Mesenchymal stem cell (in vitro differentiated cells and primary cell): ENCODE measurements at regions not wholly inside any gene's neighbourhood (a gene's known extent, or its start where the extent isn't known, plus 50 kb on each side); places are given as distances from the start of the nearest gene placed in this dataset.
"Not testable (repeated sequence)": the region's sequence is repeated elsewhere in the genome, so short reads cannot be mapped to it uniquely, and the experiment has no call there.

Experiments used
- DNase-seq: peaks from one replicate; pipeline ENCODE4 v3.0.0-alpha.2; 2013
- H2AFZ ChIP-seq: one replicate; pipeline ENCODE4 v1.6.1; 2013; ENCODE audit warnings: low read depth, mild to moderate bottlenecking, control low read depth, inconsistent platforms, low read length, moderate library complexity
- H2AK5ac ChIP-seq: 2 replicates; pipeline ENCODE4 v1.6.1; 2013; ENCODE audit warnings: low read length, moderate library complexity, mild to moderate bottlenecking, inconsistent platforms; ENCODE audit not compliant: severe bottlenecking
- H2BK120ac ChIP-seq: one replicate; pipeline ENCODE4 v1.6.1; 2013; ENCODE audit warnings: low read depth, mild to moderate bottlenecking, inconsistent platforms, low read length, moderate library complexity
- H2BK12ac ChIP-seq, 2 experiments: one replicate each; pipeline ENCODE4 v1.6.1; 2013; ENCODE audit warnings: inconsistent platforms in 2 of 2, low read length in 2 of 2, mild to moderate bottlenecking in 2 of 2, moderate library complexity in 2 of 2, control low read depth in 1 of 2
- H2BK15ac ChIP-seq: one replicate; pipeline ENCODE4 v1.6.1; 2013; ENCODE audit warnings: mild to moderate bottlenecking, low read depth, inconsistent platforms; ENCODE audit not compliant: poor library complexity, severe bottlenecking
- H2BK5ac ChIP-seq: 2 replicates; pipeline ENCODE4 v1.6.1; 2013; ENCODE audit warnings: low read depth, mild to moderate bottlenecking, low read length, control low read depth, inconsistent platforms; ENCODE audit not compliant: poor library complexity, severe bottlenecking
- H3K14ac ChIP-seq, 2 experiments: one replicate each; pipeline ENCODE4 v1.6.1; 2013; ENCODE audit warnings: inconsistent platforms in 2 of 2, low read length in 2 of 2, control low read depth in 1 of 2, mild to moderate bottlenecking in 1 of 2, moderate library complexity in 1 of 2
- H3K18ac ChIP-seq, 2 experiments: one replicate each; pipeline ENCODE4 v1.6.1; 2013; ENCODE audit warnings: inconsistent platforms in 2 of 2, low read length in 2 of 2, control low read depth in 1 of 2, low read depth in 1 of 2, mild to moderate bottlenecking in 1 of 2
- H3K23ac ChIP-seq, 2 experiments: one replicate each; pipeline ENCODE4 v1.6.1; 2013; ENCODE audit warnings: inconsistent platforms in 2 of 2, low read length in 2 of 2, mild to moderate bottlenecking in 2 of 2, moderate library complexity in 2 of 2, control low read depth in 1 of 2
- H3K27ac ChIP-seq: 2 replicates; pipeline ENCODE4 v1.5.1; 2013; ENCODE audit warnings: mild to moderate bottlenecking, moderate library complexity, low read length, control low read depth, inconsistent platforms; ENCODE audit not compliant: poor library complexity, severe bottlenecking
- H3K27me3 ChIP-seq, 2 experiments: 2 replicates each; pipeline versions ENCODE4 v1.6.1 to v1.7.0; 2013; ENCODE audit warnings: low read length in 2 of 2, mild to moderate bottlenecking in 2 of 2, moderate library complexity in 2 of 2, control low read depth in 1 of 2, inconsistent platforms in 1 of 2; ENCODE audit not compliant: control insufficient read depth in 1 of 2, insufficient read depth in 1 of 2
- H3K36me3 ChIP-seq, 2 experiments: 2 replicates each; pipeline versions ENCODE4 v1.6.1 to v1.7.0; 2013; ENCODE audit warnings: low read length in 2 of 2, control low read depth in 1 of 2, inconsistent platforms in 1 of 2, low read depth in 1 of 2, mild to moderate bottlenecking in 1 of 2; ENCODE audit not compliant: insufficient read depth in 2 of 2, control insufficient read depth in 1 of 2
- H3K4ac ChIP-seq, 2 experiments: one replicate each; pipeline ENCODE4 v1.6.1; 2013; ENCODE audit warnings: inconsistent platforms in 2 of 2, low read length in 2 of 2, mild to moderate bottlenecking in 2 of 2, moderate library complexity in 2 of 2, control low read depth in 1 of 2, low read depth in 1 of 2
- H3K4me1 ChIP-seq: 2 replicates; pipeline ENCODE4 v1.6.1; 2013; ENCODE audit warnings: low read depth, low read length, control low read depth; ENCODE audit not compliant: control insufficient read depth, insufficient read depth
- H3K4me2 ChIP-seq: 2 replicates; pipeline ENCODE4 v1.6.1; 2013; ENCODE audit warnings: low read length, mild to moderate bottlenecking, inconsistent platforms; ENCODE audit not compliant: poor library complexity, severe bottlenecking
- H3K4me3 ChIP-seq, 2 experiments: 2 replicates each; pipeline versions ENCODE4 v1.5.1 to v1.7.0; 2013; ENCODE audit warnings: low read length in 2 of 2, mild to moderate bottlenecking in 2 of 2, control low read depth in 1 of 2, low read depth in 1 of 2; ENCODE audit not compliant: insufficient read depth in 1 of 2
- H3K79me1 ChIP-seq: replicated peaks from 2 replicates; pipeline ENCODE4 v1.6.1; 2013; ENCODE audit warnings: mild to moderate bottlenecking, control low read depth, low read length, inconsistent platforms; ENCODE audit not compliant: poor library complexity, severe bottlenecking
- H3K9ac ChIP-seq: 2 replicates; pipeline ENCODE4 v1.7.0; 2013; ENCODE audit warnings: mild to moderate bottlenecking, low read length, moderate library complexity
- H3K9me3 ChIP-seq: 2 replicates; pipeline ENCODE4 v1.7.0; 2013; ENCODE audit warnings: mild to moderate bottlenecking, low read length; ENCODE audit not compliant: control insufficient read depth
- H4K8ac ChIP-seq: one replicate; pipeline ENCODE4 v1.6.1; 2013; ENCODE audit warnings: inconsistent platforms, mild to moderate bottlenecking, low read length, moderate library complexity
- H4K91ac ChIP-seq: one replicate; pipeline ENCODE4 v1.6.1; 2013; ENCODE audit warnings: mild to moderate bottlenecking, low read length, inconsistent platforms
- WGBS: methylation state at CpG from one replicate; pipeline ENCODE4 v1.1.7; 2013; ENCODE audit warnings: mixed read lengths; 5-methylcytosine and 5-hydroxymethylcytosine counted together

DNA sequence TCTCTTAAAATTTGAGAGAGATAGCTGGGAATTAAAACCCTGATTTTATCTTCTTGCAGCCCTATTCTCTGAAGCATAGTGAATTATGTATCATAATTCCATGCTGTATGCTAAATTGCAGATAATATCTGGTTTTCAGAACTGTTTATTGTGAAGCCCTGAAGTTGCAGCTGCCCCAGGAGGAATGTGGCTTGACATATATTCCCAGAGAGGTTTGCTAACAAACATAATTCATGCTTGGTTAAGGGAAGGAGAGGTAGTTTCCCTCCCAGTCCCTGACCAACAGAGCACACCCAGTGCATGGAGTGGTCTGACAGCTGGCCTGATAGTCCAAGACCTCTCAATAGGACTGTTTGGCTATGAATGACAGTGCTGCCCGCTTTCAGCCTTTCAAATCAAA, 500.6 kb upstream of the MIR17HG start:
- H2BK15ac ChIP-seq: no peak overlapping the region
- DNase-seq: no peak
- no peak overlapping the region for H3K27ac ChIP-seq
- H2BK12ac ChIP-seq: no peak overlapping the region
- no peak overlapping the region for H3K23ac ChIP-seq
- H3K27me3 ChIP-seq: no peaks in the 10 kb centered on the region
- H4K91ac ChIP-seq: no peak overlapping the region
- WGBS: 71% methylated on average over 1 of the region's 1 CpG
- H3K14ac ChIP-seq: no peak overlapping the region
- H3K4me2 ChIP-seq: no peak overlapping the region
- no peak overlapping the region for H3K9ac ChIP-seq
- H3K9me3 ChIP-seq: no peaks in the 10 kb centered on the region
- no peaks in the 10 kb centered on the region for H3K4me1 ChIP-seq
- no peak overlapping the region for H3K4ac ChIP-seq
- H2AFZ ChIP-seq: no peak overlapping the region
- H3K4me3 ChIP-seq: no peak overlapping the region
- no peaks in the 10 kb centered on the region for H3K79me1 ChIP-seq
- H4K8ac ChIP-seq: no peak overlapping the region
- H2BK5ac ChIP-seq: no peak overlapping the region
- no peak overlapping the region for H2AK5ac ChIP-seq
- no peaks in the 10 kb centered on the region for H3K36me3 ChIP-seq
- H3K18ac ChIP-seq: no peak overlapping the region
- H2BK120ac ChIP-seq: no peak overlapping the region

- H3K23ac ChIP-seq, H2AFZ ChIP-seq, DNase-seq, H2BK5ac ChIP-seq, H3K79me1 ChIP-seq, H4K8ac ChIP-seq, H2BK120ac ChIP-seq, H3K4me2 ChIP-seq, H3K4me3 ChIP-seq, H3K9me3 ChIP-seq, H2AK5ac ChIP-seq, H3K36me3 ChIP-seq, H3K4ac ChIP-seq, H3K4me1 ChIP-seq, H3K27me3 ChIP-seq, H3K27ac ChIP-seq, H2BK12ac ChIP-seq, H3K18ac ChIP-seq, H3K14ac ChIP-seq, H2BK15ac ChIP-seq, H4K91ac ChIP-seq, H3K9ac ChIP-seq: not testable (repeated sequence)
- WGBS: 87% methylated on average over 10 of the region's 10 CpGs
These were observed 493.8 kb upstream of the MIR17HG start for GRCh38 chr13:90853666-90854065.

- no peak for DNase-seq
- H3K23ac ChIP-seq: no peak overlapping the region
- no peaks in the 10 kb centered on the region for H3K79me1 ChIP-seq
- no peak overlapping the region for H3K9ac ChIP-seq
- H2AFZ ChIP-seq: no peak overlapping the region
- no peak overlapping the region for H4K91ac ChIP-seq
- no peak overlapping the region for H2BK120ac ChIP-seq
- no peak overlapping the region for H4K8ac ChIP-seq
- H2BK12ac ChIP-seq: no peak overlapping the region
- H3K4ac ChIP-seq: no peak overlapping the region
- H3K4me1 ChIP-seq: no peaks in the 10 kb centered on the region
- no peak overlapping the region for H3K18ac ChIP-seq
- H2BK15ac ChIP-seq: no peak overlapping the region
- no peak overlapping the region for H2AK5ac ChIP-seq
- WGBS: no CpG with 5 or more reads among the region's 1 CpG
- H3K27me3 ChIP-seq: no peaks in the 10 kb centered on the region
- H3K9me3 ChIP-seq: no peaks in the 10 kb centered on the region
- no peak overlapping the region for H3K14ac ChIP-seq
- no peak overlapping the region for H3K4me3 ChIP-seq
- H3K4me2 ChIP-seq: no peak overlapping the region
- H3K36me3 ChIP-seq: no peaks in the 10 kb centered on the region
- no peak overlapping the region for H3K27ac ChIP-seq
- no peak overlapping the region for H2BK5ac ChIP-seq
These were observed 489.6 kb upstream of the MIR17HG start for GRCh38 chr13:90857921-90858320.

GRCh38 chr13:90866006-90866405, 481.5 kb upstream of the MIR17HG start:
- Histone ChIP-seq H3K4me2 (no peak overlapping the region), H3K27ac (no peak overlapping the region), H3K36me3 (no peaks in the 10 kb centered on the region), H3K4ac (no peak overlapping the region), H2BK120ac (no peak overlapping the region), H3K4me1 (no peaks in the 10 kb centered on the region), H4K8ac (no peak overlapping the region), H3K27me3 (no peaks in the 10 kb centered on the region), H2BK15ac (no peak overlapping the region), H2BK5ac (no peak overlapping the region), H3K18ac (peak overlapping the region in 1 of 2 experiments; percentile 43), H2BK12ac (no peak overlapping the region), H2AK5ac (no peak overlapping the region), H3K9me3 (no peaks in the 10 kb centered on the region), H3K4me3 (no peak overlapping the region), H4K91ac (no peak overlapping the region), H2AFZ (no peak overlapping the region), H3K14ac (no peak overlapping the region), H3K79me1 (no peaks in the 10 kb centered on the region), H3K23ac (no peak overlapping the region), H3K9ac (no peak overlapping the region)
- WGBS: 100% methylated on average over 1 of the region's 2 CpGs
- no peak for DNase-seq
